ENCODE measurements at regions not wholly inside any gene's neighbourhood (a gene's known extent, or its start where the extent isn't known, plus 50 kb on each side); places are given as distances from the start of the nearest gene placed in this dataset.
"Not testable (repeated sequence)": the region's sequence is repeated elsewhere in the genome, so short reads cannot be mapped to it uniquely, and the experiment has no call there.

DNA sequence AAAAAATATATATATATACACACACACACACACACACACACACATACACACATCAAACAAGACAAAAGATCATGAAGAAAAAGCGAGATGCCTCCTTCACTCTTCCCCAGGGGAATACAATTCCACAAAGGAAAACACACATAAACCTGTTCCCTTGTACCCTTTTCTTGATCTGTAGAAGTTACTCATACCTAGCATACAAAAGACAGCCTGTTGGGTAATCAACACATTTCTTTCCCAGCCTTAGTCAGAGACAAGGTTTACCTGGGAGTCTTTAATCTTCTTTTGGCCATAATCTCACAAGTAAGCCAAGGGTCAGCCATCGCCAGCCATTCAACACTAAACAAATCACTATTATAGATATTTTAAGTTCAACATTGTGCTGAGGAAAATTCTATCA is 407.0 kb downstream of the SUCLG1 start:
- DNase-seq (ENCODE audit: low read depth) = no peak

DNA sequence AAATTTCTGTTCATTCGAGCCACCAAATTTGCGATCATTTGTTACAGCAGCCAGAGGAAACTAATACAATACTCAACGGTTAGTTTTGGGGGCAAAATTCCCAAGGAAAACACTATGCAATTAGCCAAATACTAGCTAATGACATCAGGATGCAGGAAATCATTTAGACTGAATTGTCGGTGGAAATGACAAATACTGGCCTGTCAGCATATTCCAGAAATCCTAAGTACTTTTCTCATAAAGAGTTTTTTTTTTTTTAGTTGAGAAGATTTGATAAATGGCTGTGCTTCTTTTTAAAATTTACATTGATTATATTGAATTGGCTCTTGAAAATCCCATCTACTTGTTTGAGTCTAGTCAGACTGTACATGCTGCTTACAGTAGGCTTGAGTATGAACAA is 410.1 kb downstream of the SUCLG1 start:
- no peak for DNase-seq (ENCODE audit: low read depth)

DNA sequence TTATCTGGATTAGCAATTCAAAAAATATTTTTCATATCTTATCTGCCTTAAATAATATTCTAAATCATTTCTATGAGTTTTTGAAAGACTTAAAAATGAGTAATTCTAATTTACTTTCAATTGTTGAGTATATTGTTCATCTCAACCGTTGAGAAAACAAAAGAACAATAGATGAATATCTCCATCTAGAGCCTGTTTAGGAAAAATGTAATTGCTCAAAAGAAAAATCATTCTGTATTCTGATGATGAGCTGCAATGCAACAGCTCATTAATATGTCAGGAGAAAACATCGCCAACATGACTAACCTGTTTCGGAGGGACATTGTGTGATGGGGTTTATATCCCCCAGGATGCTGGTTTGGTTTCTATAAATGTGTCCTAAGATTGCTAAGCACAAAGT is 417.6 kb downstream of the SUCLG1 start:
- DNase-seq (ENCODE audit: low read depth) = no peak

DNA sequence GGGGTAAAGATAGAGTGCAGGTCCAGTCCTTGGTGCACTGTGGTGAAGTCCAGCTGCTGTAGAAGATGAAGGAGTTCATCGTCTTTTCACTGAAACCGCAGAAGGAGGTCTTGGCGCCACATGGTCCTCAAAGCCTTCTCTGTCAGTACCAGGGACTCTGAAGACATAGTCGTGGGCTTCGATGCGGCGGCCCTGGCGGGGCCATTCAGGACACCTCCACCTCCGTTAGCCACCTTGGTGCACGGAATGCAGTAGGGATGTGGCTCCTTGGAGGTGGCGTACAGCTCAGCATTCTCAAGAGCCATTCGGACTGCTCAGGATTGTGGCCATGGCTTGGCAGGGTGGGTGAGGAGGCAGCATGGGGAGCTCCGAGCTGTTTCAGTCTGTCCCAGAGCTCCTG is 418.8 kb downstream of the SUCLG1 start:
- DNase-seq (ENCODE audit: low read depth) = no peak

- no peak for DNase-seq (ENCODE audit: low read depth)
These were observed 420.2 kb downstream of the SUCLG1 start for GRCh38 chr2:84038866-84039265.

DNA sequence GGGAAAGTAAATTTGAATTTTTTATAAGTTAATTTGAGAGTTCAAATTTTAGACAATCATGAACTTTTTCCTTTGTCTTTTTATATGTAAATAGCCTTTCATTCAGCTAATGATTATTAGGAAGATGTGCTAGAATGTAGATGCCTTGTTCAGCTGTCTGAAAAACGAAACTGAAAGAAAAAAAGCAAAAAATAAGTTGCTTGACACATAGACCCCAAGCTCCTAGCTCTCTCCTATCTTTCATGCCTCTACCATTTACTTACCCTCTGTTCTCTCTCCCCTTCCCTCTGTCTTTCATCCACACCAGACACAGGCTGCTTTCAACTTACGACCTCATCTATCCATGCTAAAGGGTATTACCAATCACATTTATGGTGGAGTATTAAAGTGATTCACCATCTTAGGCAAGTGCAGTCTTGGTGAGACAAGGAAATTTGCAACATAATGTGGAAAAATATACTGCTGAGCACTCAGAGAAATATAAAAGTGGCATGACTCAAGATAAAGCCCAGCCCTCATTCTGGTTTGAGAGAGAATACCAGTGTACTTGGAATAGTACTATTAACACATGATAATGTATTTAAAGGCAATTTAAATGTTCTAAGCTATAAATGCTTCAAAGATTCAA is 425.6 kb downstream of the SUCLG1 start:
- DNase-seq (ENCODE audit: low read depth) = no peak

GRCh38 chr2:84031312-84032050 is 427.6 kb downstream of the SUCLG1 start:
- no peak for DNase-seq (ENCODE audit: low read depth)

DNA sequence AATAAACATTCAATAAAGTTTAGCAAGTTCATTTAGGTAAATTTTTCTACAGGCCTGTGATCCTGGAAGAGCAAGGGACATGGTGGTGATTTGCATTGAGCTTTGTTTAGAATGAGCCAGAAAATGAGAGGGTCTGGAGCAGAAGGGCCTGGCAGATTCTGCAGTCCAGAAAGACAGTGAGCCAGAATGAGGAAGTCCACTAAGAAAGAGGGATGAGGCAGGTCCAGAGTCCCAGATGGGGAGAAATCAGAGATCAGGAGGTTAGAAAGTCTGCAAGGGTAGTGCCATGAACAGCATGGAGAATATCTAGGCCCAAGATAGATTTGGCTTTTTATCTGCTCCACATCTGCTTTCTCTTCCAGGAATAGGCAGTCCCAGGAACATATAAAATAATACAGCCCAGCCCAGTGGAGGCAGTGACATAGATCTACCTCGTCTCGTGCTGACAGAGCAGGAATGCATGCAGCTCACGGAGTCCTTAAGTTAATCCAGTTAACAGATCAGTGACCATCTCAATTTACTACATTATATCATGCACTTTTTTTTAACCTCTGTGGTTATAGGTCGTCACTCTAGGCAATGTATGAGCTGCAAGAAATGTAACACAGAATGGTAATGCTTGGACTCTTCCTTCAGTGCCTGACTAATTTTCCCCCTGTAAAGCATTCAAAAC is 429.0 kb downstream of the SUCLG1 start:
- no peak for DNase-seq (ENCODE audit: low read depth)

- no peak for DNase-seq (ENCODE audit: low read depth)
These were observed 432.3 kb downstream of the SUCLG1 start for GRCh38 chr2:84026818-84027217.

DNA sequence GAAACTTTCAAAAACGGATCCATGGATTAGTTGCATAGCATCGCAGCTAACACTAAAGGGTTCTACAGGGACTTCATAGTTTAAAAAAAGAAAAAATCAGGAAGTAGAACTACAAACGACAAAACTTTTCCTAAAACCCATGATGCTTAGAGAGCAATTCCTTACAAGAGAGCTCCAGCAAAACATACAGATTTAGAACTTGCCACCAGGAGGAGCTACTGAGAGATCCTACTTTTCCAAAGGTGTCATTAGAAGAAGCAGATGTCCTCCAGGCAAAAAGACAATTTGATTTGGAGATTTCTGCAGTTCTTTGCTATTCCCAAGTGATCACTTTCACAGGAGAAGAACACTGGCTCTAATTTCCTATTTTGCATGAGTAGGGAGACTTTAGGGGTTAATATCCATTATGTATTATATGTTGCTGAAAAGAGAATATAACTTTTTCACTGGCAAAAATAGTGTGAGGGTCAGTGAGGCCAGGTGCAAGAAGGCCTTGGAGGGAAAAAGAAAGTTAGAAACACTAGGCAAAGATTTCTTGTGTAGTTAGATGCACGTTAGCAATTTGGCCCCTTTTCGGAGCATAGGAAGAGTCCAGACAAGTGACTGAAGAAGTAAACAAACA is 436.2 kb downstream of the SUCLG1 start:
- DNase-seq (ENCODE audit: low read depth) = peak; percentile 38

DNA sequence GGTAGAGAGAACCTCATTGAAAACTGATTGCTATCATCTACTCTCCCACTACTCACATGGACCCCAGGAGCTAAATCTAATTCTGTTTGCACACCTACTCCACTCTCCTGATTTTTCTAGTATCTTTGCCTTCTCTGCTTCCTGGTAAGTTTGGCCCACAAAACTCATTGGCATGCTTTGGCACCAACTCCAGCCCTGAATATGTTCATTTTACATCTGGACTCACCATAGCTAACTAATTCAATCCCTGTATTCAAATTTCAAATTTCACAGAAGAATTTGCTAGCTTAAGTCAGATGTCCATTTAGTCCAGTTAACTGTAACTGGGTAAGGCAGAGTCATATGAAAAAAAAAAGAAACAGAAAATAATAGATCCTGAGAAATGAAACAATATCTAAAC is 442.1 kb downstream of the SUCLG1 start:
- no peak for DNase-seq (ENCODE audit: low read depth)

GRCh38 chr2:84016183-84016582 is 442.9 kb downstream of the SUCLG1 start:
- no peak for DNase-seq (ENCODE audit: low read depth)

DNA sequence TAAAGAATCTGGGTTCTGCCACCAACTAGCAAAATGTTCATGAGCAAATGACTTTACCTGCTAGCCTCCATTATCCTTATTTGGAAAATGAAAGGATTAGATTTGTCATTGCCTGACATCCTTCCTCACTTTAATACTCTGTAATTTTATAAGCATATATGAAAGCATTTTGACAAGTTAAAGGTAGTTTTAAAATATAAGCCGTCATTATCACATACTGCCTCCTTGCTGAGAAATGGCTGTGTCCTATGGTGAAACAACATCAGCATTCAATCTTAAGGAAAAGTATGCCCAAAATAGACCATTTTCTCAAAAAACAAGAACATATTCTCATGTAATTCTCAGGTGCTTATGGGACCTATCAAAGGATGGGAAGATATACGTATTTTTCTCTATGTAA is 461.2 kb downstream of the SUCLG1 start:
- DNase-seq (ENCODE audit: low read depth) = no peak

DNA sequence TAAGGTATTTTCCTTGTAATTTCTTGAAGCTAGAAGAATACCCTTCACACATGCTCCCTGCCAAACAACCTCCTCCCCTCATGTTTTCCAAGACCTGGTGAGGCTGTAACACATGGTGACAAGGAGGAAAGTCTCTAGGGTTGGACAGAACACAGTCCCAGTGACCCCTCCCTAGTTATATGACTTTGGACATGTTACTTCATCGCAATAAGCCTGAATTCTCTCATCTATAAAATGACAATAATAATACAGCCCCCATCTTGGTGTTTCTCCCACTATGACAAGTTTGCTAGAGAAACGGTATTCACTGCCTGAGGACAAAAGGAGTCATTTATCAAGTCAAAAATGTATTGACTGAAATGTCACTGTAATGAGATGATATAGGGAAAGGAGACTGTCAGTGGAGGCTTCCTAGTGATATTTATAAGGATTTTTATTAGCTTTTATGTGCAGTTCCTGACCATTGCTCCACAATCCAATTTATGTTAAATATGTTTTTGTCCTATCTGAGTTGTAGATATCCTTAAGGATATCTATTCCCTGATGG is 464.4 kb downstream of the SUCLG1 start:
- DNase-seq (ENCODE audit: low read depth) = no peak

GRCh38 chr2:83993873-83994632 is 465.0 kb downstream of the SUCLG1 start:
- no peak for DNase-seq (ENCODE audit: low read depth)

DNA sequence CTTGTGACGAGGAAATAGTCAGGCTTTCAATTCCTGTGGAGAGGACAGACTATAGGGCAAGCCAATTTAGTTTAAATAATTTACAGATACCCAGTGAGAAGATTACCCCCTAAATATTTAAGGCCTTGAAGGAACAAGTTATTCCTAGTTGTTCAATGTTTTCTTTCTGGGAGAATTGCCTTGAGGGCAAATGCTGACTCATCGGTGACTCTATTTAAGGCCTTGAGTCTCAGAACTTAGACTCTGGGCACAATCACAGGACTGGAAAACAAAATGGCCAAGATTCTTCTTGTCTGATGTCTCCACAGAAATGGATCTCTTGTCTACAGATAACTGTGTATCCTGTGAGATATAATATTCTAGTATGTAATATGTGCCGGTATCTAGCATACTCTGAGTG is 467.1 kb downstream of the SUCLG1 start:
- no peak for DNase-seq (ENCODE audit: low read depth)

GRCh38 chr2:83990636-83991035 is 468.4 kb downstream of the SUCLG1 start:
- no peak for DNase-seq (ENCODE audit: low read depth)

DNA sequence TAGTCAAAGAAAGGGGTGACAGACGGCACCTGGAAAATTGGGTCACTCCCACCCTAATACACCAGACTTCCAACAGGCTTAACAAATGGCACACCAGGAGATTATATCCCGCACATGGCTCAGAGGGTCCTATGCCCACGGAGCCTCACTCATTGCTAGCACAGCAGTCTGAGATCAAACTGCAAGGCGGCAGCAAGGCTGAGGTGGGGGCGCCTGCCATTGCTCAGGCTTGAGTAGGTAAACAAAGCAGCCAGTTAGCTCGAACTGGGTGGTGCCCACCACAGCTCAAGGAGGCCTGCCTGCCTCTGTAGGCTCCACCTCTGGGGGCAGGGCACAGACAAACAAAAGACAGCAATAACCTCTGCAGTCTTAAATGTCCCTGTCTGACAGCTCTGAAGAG is 482.5 kb downstream of the SUCLG1 start:
- DNase-seq (ENCODE audit: low read depth) = not testable (repeated sequence)

GRCh38 chr2:83972128-83972527 is 487.0 kb downstream of the SUCLG1 start:
- DNase-seq (ENCODE audit: low read depth) = no peak

- DNase-seq (ENCODE audit: low read depth) = no peak
These were observed 487.5 kb downstream of the SUCLG1 start for GRCh38 chr2:83971547-83971946.

DNA sequence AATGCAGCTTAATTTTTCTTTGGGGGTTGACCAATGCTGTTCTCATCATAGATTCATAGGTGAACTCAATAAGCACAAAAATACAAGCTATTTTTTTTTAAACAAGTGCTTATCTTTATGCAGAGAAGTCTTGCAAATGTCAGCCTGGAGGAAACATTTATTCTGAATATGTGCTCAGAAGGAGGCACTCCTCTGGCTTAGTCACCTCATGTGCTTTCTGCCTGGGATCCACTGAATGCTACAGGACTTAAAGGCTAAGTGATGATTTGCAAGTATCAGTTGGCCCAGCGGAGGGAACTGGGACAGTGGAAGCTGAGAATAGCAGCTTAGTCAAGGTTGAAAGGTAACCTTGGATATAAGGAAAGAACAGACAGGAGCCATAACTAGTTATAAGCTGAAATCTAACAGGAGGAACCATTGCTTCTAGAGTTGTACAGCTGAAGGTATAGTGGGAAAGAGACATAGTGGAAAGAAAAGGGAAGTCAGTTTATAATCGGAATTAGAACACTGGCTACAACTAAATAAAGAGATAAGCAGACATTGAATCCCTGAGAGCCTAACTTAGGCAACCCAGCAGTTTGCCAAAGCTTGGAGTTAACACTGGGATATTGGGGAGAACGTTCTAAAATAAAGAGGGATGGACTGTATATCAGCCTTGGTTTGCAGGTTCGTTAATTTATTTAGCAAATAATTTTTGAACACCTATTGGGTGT is 488.7 kb downstream of the SUCLG1 start:
- no peak for DNase-seq (ENCODE audit: low read depth)
